GM19238 (cell line): ENCODE measurements at regions not wholly inside any gene's neighbourhood (a gene's known extent, or its start where the extent isn't known, plus 50 kb on each side); places are given as distances from the start of the nearest gene placed in this dataset.
"Not testable (repeated sequence)": the region's sequence is repeated elsewhere in the genome, so short reads cannot be mapped to it uniquely, and the experiment has no call there.

Experiments
- DNase-seq: peaks from one replicate; pipeline ENCODE4 v3.0.0; 2011; ENCODE audit warnings: low spot score; ENCODE audit not compliant: insufficient read length

- no peak for DNase-seq
Measured at GRCh38 chr18:76721207-76721996, 101.0 kb upstream of the ZNF236 start.

DNA sequence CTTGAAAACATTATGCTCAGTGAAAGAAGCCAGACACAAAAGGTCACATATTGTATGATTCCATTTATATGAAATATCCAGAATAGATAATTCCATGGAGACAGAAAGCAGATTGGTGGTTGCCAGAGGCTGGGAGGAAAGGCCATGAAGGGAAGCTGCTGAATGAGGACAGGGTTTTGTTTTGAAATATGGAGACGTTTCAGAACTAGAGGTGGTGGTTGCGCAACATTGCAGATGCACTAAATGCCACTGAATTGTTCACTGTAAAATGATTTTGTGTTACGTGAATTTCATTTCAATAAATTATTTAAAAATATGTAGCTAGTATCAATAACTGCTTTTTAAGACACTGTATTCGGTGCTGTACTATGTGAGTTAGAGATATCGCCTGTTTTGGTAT, 101.7 kb upstream of the ZNF236 start:
- no peak for DNase-seq

GRCh38 chr18:76715012-76715610, 107.2 kb upstream of the ZNF236 start:
- no peak for DNase-seq

DNA sequence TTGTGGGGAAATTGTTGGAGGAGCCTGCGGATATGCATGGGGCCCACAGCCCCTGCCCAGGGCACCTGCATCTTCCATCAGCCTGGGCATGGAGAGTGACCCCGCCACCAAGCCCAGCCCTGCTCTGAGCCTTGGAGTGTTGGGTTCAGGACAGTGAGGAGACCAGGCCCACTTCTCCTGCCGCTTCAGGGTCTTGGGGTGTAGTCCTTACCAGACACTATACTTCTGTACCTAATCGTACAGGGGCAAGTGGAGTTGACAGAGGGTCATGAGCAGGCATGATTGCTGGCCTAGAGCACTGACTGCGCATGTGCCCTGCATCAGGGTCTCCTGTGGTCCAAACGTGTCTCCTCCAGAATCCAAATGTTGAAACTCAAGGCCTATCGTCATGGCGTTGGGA, 108.9 kb upstream of the ZNF236 start:
- no peak for DNase-seq

GRCh38 chr18:76712511-76713140, 109.7 kb upstream of the ZNF236 start:
- no peak for DNase-seq

DNA sequence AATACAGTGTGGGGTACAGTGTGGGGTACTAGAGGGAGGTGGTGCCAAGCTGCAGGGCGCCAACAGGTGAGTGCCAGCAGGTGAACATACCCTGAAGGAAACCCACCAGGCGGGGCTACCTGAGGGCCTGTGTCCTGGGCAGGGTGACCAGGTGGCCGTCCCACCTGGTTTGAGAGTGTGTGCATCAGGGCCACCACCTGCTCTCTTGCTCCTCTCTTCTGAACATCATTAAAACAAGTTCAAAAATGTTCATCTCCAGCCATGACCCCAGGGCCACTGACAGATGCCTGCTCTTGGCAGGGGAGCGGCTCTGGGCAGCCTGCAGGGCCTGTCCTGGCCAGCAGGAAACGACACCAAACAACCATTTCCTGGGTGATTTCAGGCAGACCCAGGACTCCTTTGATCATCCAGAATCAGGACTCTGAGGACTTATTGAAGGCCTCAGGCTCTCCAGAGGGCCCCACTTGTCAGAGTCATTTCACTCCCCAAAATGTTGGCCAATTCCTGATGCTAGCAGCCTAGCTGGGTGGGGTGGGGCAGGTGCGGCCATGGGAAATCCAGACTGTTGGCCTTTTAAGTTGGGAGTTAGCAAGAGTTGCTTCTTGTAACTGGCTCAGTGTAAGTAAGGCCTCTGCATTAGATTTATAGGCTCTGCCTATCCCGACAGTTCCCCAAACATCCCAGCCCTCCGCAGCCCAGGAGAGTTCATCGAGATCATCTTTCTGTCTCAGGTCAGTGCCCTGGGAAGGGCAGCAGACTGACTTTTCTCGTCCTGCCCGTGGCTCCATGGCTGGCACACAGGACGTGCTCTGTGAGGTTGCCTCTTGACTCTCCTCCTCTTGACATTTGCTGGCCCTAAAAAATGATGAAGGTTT, 111.5 kb upstream of the ZNF236 start:
- DNase-seq = no peak

- peak; percentile 63 for DNase-seq
Measured at GRCh38 chr18:76709659-76710645, 112.4 kb upstream of the ZNF236 start.

GRCh38 chr18:76708722-76709353, 113.5 kb upstream of the ZNF236 start:
- DNase-seq = no peak

GRCh38 chr18:76708071-76708721, 114.2 kb upstream of the ZNF236 start:
- DNase-seq = no peak

GRCh38 chr18:76707534-76707933, 114.8 kb upstream of the ZNF236 start:
- DNase-seq = no peak

DNA sequence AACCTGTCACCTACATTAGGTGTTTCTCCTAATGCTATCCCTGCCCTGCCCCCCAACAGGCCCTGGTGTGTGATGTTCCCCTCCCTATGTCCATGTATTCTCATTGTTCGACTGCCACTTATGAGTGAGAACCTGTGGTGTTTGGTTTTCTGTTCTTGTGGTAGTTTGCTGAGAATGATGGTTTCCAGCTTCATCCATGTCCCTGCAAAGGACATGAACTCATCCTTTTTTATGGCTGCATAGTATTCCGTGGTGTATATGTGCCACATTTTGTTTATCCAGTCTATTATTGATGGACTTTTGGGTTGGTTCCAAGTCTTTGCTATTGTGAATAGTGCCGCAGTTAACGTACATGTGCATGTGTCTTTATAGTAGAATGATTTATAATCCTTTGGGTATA, 117.8 kb upstream of the ZNF236 start:
- DNase-seq = not testable (repeated sequence)

DNA sequence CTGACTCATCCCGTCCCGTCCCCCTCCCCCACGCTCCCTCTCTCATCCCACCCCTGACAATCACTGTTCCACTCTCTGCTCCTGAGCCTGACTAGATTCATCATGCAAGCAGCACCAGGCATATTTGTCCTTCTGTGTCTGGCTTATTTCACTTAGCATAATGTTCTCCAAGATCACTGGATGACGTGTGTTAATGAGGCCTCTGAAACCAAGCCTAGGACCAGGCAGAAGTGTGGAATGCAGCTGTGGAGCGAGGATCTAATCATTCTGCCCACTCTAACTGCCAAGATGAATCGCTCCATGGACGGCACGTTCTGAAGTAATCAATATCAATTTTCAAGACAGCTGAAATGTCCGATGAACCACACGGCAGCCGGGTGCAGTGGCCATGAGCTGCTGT, 122.4 kb upstream of the ZNF236 start:
- DNase-seq = no peak

- DNase-seq = no peak
Measured at GRCh38 chr18:76697441-76697901, 124.9 kb upstream of the ZNF236 start.

DNA sequence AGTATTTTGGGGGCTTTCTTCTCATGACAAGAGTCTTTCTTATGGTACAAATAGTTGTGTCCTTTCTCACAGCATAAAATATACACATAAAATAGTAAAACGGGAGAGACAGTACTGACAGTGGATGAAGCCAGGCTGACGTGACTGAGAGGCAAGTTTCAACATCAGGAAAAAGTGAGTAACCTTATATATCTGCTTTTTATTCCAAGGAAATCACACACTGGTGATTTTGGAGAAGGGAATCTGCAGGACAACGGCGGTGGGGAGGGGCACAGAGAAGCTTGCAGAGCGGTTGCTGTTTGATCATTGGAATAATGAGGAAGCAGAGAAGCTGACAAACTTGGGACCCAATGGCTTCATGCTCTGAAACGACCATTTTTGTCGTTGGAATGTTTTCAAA, 130.6 kb upstream of the ZNF236 start:
- DNase-seq = no peak

GRCh38 chr18:76689646-76690264, 132.6 kb upstream of the ZNF236 start:
- no peak for DNase-seq

DNA sequence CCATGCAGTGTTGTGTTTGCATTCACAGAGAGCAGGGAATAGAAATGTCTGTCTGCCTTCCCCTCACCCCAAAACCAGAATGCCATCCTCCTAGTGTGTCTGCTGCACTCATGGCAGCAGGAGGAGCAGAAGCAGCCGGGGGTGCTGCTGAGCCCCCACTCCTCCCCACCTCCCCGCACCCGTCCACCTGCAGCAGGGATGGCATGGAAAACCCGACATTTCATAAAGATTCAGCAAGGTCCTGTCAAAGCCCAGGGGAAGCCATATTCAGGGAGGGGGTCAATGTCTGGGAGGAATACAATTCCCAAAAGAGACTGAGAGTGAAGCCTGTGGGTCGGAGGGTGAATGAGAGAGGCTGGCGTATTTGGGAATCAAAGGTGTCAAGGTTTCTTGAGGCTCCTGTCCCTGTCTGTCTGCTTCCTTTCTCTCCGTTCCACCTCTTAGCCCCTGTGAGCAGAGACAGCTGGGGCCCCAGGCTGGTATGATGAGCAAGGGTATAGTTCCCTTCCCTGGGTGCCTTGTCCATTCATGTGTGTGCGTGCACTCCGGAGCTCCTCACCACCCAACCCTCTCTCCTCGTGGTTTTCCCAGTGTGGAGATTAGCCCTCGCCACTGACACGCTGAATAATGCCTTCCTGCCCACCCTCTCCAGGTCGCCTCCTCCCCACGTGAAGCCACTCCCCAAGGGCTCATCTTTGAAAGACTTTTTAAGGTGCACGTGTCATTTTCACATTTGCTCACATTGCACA, 133.5 kb upstream of the ZNF236 start:
- no peak for DNase-seq

GRCh38 chr18:76687304-76687962, 134.9 kb upstream of the ZNF236 start:
- no peak for DNase-seq
